ENCODE measurements at regions not wholly inside any gene's neighbourhood (a gene's known extent, or its start where the extent isn't known, plus 50 kb on each side); places are given as distances from the start of the nearest gene placed in this dataset.
"Not testable (repeated sequence)": the region's sequence is repeated elsewhere in the genome, so short reads cannot be mapped to it uniquely, and the experiment has no call there.

- H3K4me3 ChIP-seq (ENCODE audit: low read depth, low read length); H3K4me1 ChIP-seq (ENCODE audit: control insufficient read depth, insufficient read depth, low read length); H3K27me3 ChIP-seq (ENCODE audit: control insufficient read depth, insufficient read depth, low read length); H3K36me3 ChIP-seq (ENCODE audit: control insufficient read depth, insufficient read depth, low read length); H3K27ac ChIP-seq (ENCODE audit: low read depth, low read length); H3K9ac ChIP-seq (ENCODE audit: low read depth, low read length): not testable (repeated sequence)
- H3K9me3 ChIP-seq (ENCODE audit: control insufficient read depth, insufficient read depth, low read length): peaks cover 24% of the 10 kb centered on the region
Observed at GRCh38 chr2:212786088-212786487, 247.5 kb upstream of the ERBB4 start.

DNA sequence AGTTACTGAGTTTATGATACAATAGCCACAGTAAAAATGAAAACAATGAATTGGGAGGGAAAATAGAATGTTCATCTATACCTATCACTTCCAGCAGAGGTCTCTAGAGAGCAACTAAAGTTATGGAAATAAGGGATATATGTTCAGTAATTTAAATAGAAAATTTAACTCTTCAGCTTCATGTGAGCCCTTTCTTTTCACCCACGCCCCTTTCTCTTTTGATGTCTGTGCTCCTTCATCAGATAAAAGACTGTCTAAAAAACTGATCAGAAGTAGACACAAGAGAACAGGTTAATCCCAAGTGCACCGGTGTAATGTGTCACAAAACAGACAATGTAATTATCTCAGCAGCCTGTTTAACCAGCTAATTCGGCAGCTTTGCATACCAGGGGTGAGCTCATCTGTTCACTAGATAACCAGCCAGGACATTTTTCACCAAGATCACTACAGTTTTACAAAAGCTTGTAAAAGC is 238.5 kb upstream of the ERBB4 start:
- Histone ChIP-seq H3K36me3 (ENCODE audit: control insufficient read depth, insufficient read depth, low read length) (no peaks in the 10 kb centered on the region), H3K27ac (ENCODE audit: low read depth, low read length) (no peak overlapping the region), H3K4me1 (ENCODE audit: control insufficient read depth, insufficient read depth, low read length) (no peaks in the 10 kb centered on the region), H3K9ac (ENCODE audit: low read depth, low read length) (no peak overlapping the region), H3K9me3 (ENCODE audit: control insufficient read depth, insufficient read depth, low read length) (no peaks in the 10 kb centered on the region), H3K27me3 (ENCODE audit: control insufficient read depth, insufficient read depth, low read length) (no peaks in the 10 kb centered on the region), H3K4me3 (ENCODE audit: low read depth, low read length) (no peak overlapping the region)

- Histone ChIP-seq H3K27me3 (ENCODE audit: control insufficient read depth, insufficient read depth, low read length) (no peaks in the 10 kb centered on the region), H3K9me3 (ENCODE audit: control insufficient read depth, insufficient read depth, low read length) (no peaks in the 10 kb centered on the region), H3K27ac (ENCODE audit: low read depth, low read length) (no peak overlapping the region), H3K4me1 (ENCODE audit: control insufficient read depth, insufficient read depth, low read length) (no peaks in the 10 kb centered on the region), H3K36me3 (ENCODE audit: control insufficient read depth, insufficient read depth, low read length) (no peaks in the 10 kb centered on the region), H3K9ac (ENCODE audit: low read depth, low read length) (no peak overlapping the region), H3K4me3 (ENCODE audit: low read depth, low read length) (no peak overlapping the region)
Observed at GRCh38 chr2:212773808-212774339, 235.3 kb upstream of the ERBB4 start.

- Histone ChIP-seq H3K36me3 (ENCODE audit: control insufficient read depth, insufficient read depth, low read length) (no peaks in the 10 kb centered on the region), H3K9ac (ENCODE audit: low read depth, low read length) (no peak overlapping the region), H3K27ac (ENCODE audit: low read depth, low read length) (no peak overlapping the region), H3K4me3 (ENCODE audit: low read depth, low read length) (no peak overlapping the region), H3K27me3 (ENCODE audit: control insufficient read depth, insufficient read depth, low read length) (no peaks in the 10 kb centered on the region), H3K9me3 (ENCODE audit: control insufficient read depth, insufficient read depth, low read length) (no peaks in the 10 kb centered on the region), H3K4me1 (ENCODE audit: control insufficient read depth, insufficient read depth, low read length) (no peaks in the 10 kb centered on the region)
Observed at GRCh38 chr2:212770240-212770639, 231.6 kb upstream of the ERBB4 start.

DNA sequence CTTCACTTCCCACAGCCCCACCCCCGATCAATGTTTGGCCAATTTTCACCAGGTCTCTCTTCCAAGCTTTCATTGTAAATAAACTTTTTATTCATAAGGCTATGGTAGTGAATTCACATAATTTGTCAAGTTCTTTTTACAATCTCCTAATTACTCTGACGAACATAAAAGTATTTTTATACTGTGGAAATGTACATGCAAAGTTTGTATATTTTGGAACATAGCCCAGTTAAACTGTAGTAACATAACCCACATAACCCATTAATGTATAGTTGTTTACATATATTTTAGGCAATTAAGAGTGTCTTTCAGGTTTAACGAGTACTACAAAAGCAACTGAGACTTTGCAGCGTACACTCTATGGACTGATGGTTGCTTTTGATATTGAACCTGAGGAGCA is 228.3 kb upstream of the ERBB4 start:
- Histone ChIP-seq H3K4me3 (ENCODE audit: low read depth, low read length) (no peak overlapping the region), H3K9ac (ENCODE audit: low read depth, low read length) (no peak overlapping the region), H3K27me3 (ENCODE audit: control insufficient read depth, insufficient read depth, low read length) (no peaks in the 10 kb centered on the region), H3K4me1 (ENCODE audit: control insufficient read depth, insufficient read depth, low read length) (no peaks in the 10 kb centered on the region), H3K27ac (ENCODE audit: low read depth, low read length) (no peak overlapping the region), H3K9me3 (ENCODE audit: control insufficient read depth, insufficient read depth, low read length) (no peaks in the 10 kb centered on the region), H3K36me3 (ENCODE audit: control insufficient read depth, insufficient read depth, low read length) (no peaks in the 10 kb centered on the region)

DNA sequence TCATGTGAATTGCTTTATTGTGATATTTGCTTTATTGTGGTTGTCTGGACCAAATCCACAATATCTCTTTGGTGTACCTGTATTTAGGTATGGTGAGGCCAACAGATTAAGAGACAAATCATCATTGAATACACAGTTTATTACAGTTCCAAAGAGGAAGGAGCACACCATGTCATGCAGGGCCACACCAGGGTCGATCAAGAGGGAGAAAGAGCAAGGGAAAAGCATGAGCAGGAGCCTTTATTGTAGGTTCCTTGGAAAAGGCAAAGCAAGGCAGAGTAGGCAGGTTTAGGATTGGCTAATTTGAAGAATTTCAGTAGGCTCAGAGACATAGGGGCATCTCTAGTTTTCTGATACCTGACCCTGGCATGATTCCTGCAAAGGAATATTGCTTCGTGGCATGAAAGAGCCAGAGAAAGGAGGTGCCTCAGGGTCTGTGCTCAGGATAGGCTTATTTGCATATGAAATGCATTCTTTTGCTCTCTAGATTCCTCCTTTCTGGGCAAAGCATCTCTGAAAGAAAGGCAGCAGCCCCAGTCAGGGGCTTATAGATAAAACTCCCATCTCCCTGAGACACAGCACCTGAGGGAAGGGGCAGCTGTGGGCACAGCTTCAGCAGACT is 214.2 kb upstream of the ERBB4 start:
- H3K27ac ChIP-seq (ENCODE audit: low read depth, low read length): peak overlapping the region; percentile 17

DNA sequence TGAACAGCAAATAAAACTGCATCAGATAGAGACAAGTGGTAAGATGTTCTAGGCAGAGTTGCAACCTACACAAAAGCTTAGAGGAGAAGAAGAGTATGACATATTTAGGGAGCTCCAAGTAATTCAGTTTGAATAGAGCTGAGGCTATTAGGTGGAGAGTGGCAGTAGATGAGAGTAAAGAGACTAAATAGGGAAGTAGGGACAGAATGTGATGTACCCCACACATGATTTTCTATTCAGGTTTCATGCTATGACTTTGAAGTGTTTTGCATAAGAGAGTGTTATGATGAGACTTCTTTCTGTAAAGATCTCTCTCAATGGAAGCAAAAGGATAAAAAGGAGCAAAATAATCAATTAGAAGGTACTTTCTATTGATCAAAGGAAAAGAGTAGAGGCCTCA is 206.8 kb upstream of the ERBB4 start:
- Histone ChIP-seq H3K4me1 (ENCODE audit: control insufficient read depth, insufficient read depth, low read length) (no peaks in the 10 kb centered on the region), H3K27ac (ENCODE audit: low read depth, low read length) (no peak overlapping the region), H3K4me3 (ENCODE audit: low read depth, low read length) (no peak overlapping the region)

More for the DNA sequence above, 214.2 kb upstream of the ERBB4 start:
- Histone ChIP-seq H3K4me3 (ENCODE audit: low read depth, low read length) (no peak overlapping the region), H3K27me3 (ENCODE audit: control insufficient read depth, insufficient read depth, low read length) (no peaks in the 10 kb centered on the region), H3K36me3 (ENCODE audit: control insufficient read depth, insufficient read depth, low read length) (no peaks in the 10 kb centered on the region), H3K9me3 (ENCODE audit: control insufficient read depth, insufficient read depth, low read length) (peaks cover 16% of the 10 kb centered on the region), H3K9ac (ENCODE audit: low read depth, low read length) (no peak overlapping the region), H3K4me1 (ENCODE audit: control insufficient read depth, insufficient read depth, low read length) (peaks cover 11% of the 10 kb centered on the region)

GRCh38 chr2:212737392-212738172 is 199.0 kb upstream of the ERBB4 start:
- Histone ChIP-seq H3K4me1 (ENCODE audit: control insufficient read depth, insufficient read depth, low read length) (no peaks in the 10 kb centered on the region), H3K9ac (ENCODE audit: low read depth, low read length) (no peak overlapping the region), H3K36me3 (ENCODE audit: control insufficient read depth, insufficient read depth, low read length) (no peaks in the 10 kb centered on the region), H3K27ac (ENCODE audit: low read depth, low read length) (no peak overlapping the region), H3K27me3 (ENCODE audit: control insufficient read depth, insufficient read depth, low read length) (no peaks in the 10 kb centered on the region), H3K9me3 (ENCODE audit: control insufficient read depth, insufficient read depth, low read length) (no peaks in the 10 kb centered on the region), H3K4me3 (ENCODE audit: low read depth, low read length) (no peak overlapping the region)

More for the DNA sequence above, 206.8 kb upstream of the ERBB4 start:
- no peaks in the 10 kb centered on the region for H3K9me3 ChIP-seq (ENCODE audit: control insufficient read depth, insufficient read depth, low read length)
- no peaks in the 10 kb centered on the region for H3K27me3 ChIP-seq (ENCODE audit: control insufficient read depth, insufficient read depth, low read length)
- no peak overlapping the region for H3K9ac ChIP-seq (ENCODE audit: low read depth, low read length)
- no peaks in the 10 kb centered on the region for H3K36me3 ChIP-seq (ENCODE audit: control insufficient read depth, insufficient read depth, low read length)

- H3K27ac ChIP-seq (ENCODE audit: low read depth, low read length): no peak overlapping the region
- no peak overlapping the region for H3K4me3 ChIP-seq (ENCODE audit: low read depth, low read length)
- H3K27me3 ChIP-seq (ENCODE audit: control insufficient read depth, insufficient read depth, low read length): no peaks in the 10 kb centered on the region
- no peaks in the 10 kb centered on the region for H3K36me3 ChIP-seq (ENCODE audit: control insufficient read depth, insufficient read depth, low read length)
- H3K9ac ChIP-seq (ENCODE audit: low read depth, low read length): no peak overlapping the region
- no peaks in the 10 kb centered on the region for H3K4me1 ChIP-seq (ENCODE audit: control insufficient read depth, insufficient read depth, low read length)
- no peaks in the 10 kb centered on the region for H3K9me3 ChIP-seq (ENCODE audit: control insufficient read depth, insufficient read depth, low read length)
Observed at GRCh38 chr2:212736385-212736726, 197.8 kb upstream of the ERBB4 start.

- Histone ChIP-seq H3K4me3 (ENCODE audit: low read depth, low read length) (no peak overlapping the region), H3K27me3 (ENCODE audit: control insufficient read depth, insufficient read depth, low read length) (no peaks in the 10 kb centered on the region), H3K9me3 (ENCODE audit: control insufficient read depth, insufficient read depth, low read length) (no peaks in the 10 kb centered on the region), H3K36me3 (ENCODE audit: control insufficient read depth, insufficient read depth, low read length) (no peaks in the 10 kb centered on the region), H3K4me1 (ENCODE audit: control insufficient read depth, insufficient read depth, low read length) (no peaks in the 10 kb centered on the region), H3K9ac (ENCODE audit: low read depth, low read length) (no peak overlapping the region), H3K27ac (ENCODE audit: low read depth, low read length) (no peak overlapping the region)
Observed at GRCh38 chr2:212733273-212733672, 194.7 kb upstream of the ERBB4 start.

- no peak overlapping the region for H3K9ac ChIP-seq (ENCODE audit: low read depth, low read length)
- no peak overlapping the region for H3K4me3 ChIP-seq (ENCODE audit: low read depth, low read length)
- H3K27ac ChIP-seq (ENCODE audit: low read depth, low read length): no peak overlapping the region
- no peaks in the 10 kb centered on the region for H3K9me3 ChIP-seq (ENCODE audit: control insufficient read depth, insufficient read depth, low read length)
- no peaks in the 10 kb centered on the region for H3K4me1 ChIP-seq (ENCODE audit: control insufficient read depth, insufficient read depth, low read length)
- no peaks in the 10 kb centered on the region for H3K36me3 ChIP-seq (ENCODE audit: control insufficient read depth, insufficient read depth, low read length)
- no peaks in the 10 kb centered on the region for H3K27me3 ChIP-seq (ENCODE audit: control insufficient read depth, insufficient read depth, low read length)
Observed at GRCh38 chr2:212732860-212733259, 194.3 kb upstream of the ERBB4 start.
